Kidney epithelial cell (primary cell): ENCODE measurements at regions not wholly inside any gene's neighbourhood (a gene's known extent, or its start where the extent isn't known, plus 50 kb on each side); places are given as distances from the start of the nearest gene placed in this dataset.

Experiments used
- DNase-seq: peaks from one replicate; pipeline ENCODE4 v3.0.0-alpha.2; 2010; ENCODE audit warnings: low read depth
- H3K27me3 ChIP-seq: 2 replicates; pipeline ENCODE4 v1.6.0; 2011; ENCODE audit warnings: low read length; ENCODE audit not compliant: control insufficient read depth, insufficient read depth
- H3K36me3 ChIP-seq: 2 replicates; pipeline ENCODE4 v1.5.1; 2011; ENCODE audit warnings: low read length; ENCODE audit not compliant: control insufficient read depth, insufficient read depth
- H3K4me3 ChIP-seq: 2 replicates; pipeline ENCODE4 v1.5.1; 2011; ENCODE audit warnings: low read depth, mild to moderate bottlenecking, control low read depth, low read length
- TF ChIP-seq, protein P1 (sequence below): IDR thresholded peaks from 2 replicates; pipeline ENCODE4 v1.5.1; 2011; ENCODE audit warnings: mild to moderate bottlenecking, moderate library complexity, low read length, control low read depth, inconsistent platforms; ENCODE audit not compliant: insufficient read depth, poor library complexity, severe bottlenecking

GRCh38 chr18:45526114-45526841, 89.0 kb upstream of the SLC14A2 start:
- no peak overlapping the region for H3K4me3 ChIP-seq
- H3K27me3 ChIP-seq: no peaks in the 10 kb centered on the region
- DNase-seq: no peak
- TF ChIP-seq, protein P1, sequence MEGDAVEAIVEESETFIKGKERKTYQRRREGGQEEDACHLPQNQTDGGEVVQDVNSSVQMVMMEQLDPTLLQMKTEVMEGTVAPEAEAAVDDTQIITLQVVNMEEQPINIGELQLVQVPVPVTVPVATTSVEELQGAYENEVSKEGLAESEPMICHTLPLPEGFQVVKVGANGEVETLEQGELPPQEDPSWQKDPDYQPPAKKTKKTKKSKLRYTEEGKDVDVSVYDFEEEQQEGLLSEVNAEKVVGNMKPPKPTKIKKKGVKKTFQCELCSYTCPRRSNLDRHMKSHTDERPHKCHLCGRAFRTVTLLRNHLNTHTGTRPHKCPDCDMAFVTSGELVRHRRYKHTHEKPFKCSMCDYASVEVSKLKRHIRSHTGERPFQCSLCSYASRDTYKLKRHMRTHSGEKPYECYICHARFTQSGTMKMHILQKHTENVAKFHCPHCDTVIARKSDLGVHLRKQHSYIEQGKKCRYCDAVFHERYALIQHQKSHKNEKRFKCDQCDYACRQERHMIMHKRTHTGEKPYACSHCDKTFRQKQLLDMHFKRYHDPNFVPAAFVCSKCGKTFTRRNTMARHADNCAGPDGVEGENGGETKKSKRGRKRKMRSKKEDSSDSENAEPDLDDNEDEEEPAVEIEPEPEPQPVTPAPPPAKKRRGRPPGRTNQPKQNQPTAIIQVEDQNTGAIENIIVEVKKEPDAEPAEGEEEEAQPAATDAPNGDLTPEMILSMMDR: peak; percentile 5
- H3K36me3 ChIP-seq: no peaks in the 10 kb centered on the region

GRCh38 chr18:45527891-45528290, 87.4 kb upstream of the SLC14A2 start:
- no peaks in the 10 kb centered on the region for H3K36me3 ChIP-seq
- DNase-seq: no peak
- H3K27me3 ChIP-seq: no peaks in the 10 kb centered on the region
- H3K4me3 ChIP-seq: no peak overlapping the region
- TF ChIP-seq, protein P1: no peak

GRCh38 chr18:45528712-45529336, 86.5 kb upstream of the SLC14A2 start:
- Histone ChIP-seq H3K4me3 (no peak overlapping the region), H3K27me3 (no peaks in the 10 kb centered on the region), H3K36me3 (no peaks in the 10 kb centered on the region)
- no peak for DNase-seq
- TF ChIP-seq, protein P1: no peak

GRCh38 chr18:45538444-45538843, 76.8 kb upstream of the SLC14A2 start:
- TF ChIP-seq, protein P1: no peak
- DNase-seq: no peak
- H3K4me3 ChIP-seq: no peak overlapping the region

DNA sequence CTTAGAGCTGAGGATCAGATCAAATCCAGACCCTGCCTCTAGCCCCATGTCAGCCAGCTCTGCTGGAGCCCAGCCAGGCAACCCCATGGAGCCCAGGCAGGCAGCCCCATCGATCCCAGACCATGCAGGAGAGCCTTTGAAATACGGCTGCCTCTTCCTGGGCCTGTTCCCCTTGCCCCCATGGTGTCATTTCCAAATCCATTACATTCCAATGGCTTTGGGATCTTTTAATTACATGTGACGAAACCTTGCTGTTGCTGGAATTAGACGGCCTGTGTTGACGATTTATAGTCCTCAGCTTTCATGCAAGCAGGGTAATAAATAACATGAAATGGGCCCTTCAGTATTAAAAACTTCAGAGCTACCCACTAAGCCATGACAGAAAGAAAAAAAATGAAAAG, 75.8 kb upstream of the SLC14A2 start:
- TF ChIP-seq, protein P1: no peak
- no peak for DNase-seq
- Histone ChIP-seq H3K27me3 (no peaks in the 10 kb centered on the region), H3K4me3 (no peak overlapping the region), H3K36me3 (no peaks in the 10 kb centered on the region)

More at GRCh38 chr18:45538444-45538843, 76.8 kb upstream of the SLC14A2 start:
- Histone ChIP-seq H3K27me3 (no peaks in the 10 kb centered on the region), H3K36me3 (no peaks in the 10 kb centered on the region)
